Tibial nerve (tissue), 4 donors: ENCODE measurements at regions not wholly inside any gene's neighbourhood (a gene's known extent, or its start where the extent isn't known, plus 50 kb on each side); places are given as distances from the start of the nearest gene placed in this dataset.

ENCODE experiments used
- CTCF ChIP-seq, 5 experiments: fragments of 200-600 bp in 3 of 5; fragments of 450-650 bp in 2 of 5; sonication (generic) in 3 of 5; IDR thresholded peaks; one replicate each; pipeline ENCODE4 v1.5.1; 2016 to 2019; ENCODE audit warnings: antibody characterized with exemption in 5 of 5, mild to moderate bottlenecking in 3 of 5, moderate library complexity in 2 of 5
- EP300 ChIP-seq, 2 donors: sonication (generic); formaldehyde crosslinking; IDR thresholded peaks; one replicate each; pipeline ENCODE4 v1.6.1; 2017; ENCODE audit warnings: antibody characterized with exemption in 2 of 2, mild to moderate bottlenecking in 1 of 2
- POLR2A ChIP-seq, 2 donors: fragments of 450-650 bp; IDR thresholded peaks; one replicate each; pipeline ENCODE4 v1.6.1; 2017; ENCODE audit warnings: antibody characterized with exemption in 2 of 2, mild to moderate bottlenecking in 2 of 2, moderate library complexity in 2 of 2

- TF ChIP-seq CTCF (IDR thresholded peaks at IDR 0.05) (no peak), POLR2A (IDR thresholded peaks at IDR 0.05) (no peak), EP300 (IDR thresholded peaks at IDR 0.05) (no peak)
Measured at GRCh38 chr7:125878235-125878956, 948.8 kb upstream of the POT1 start.
